ENCODE measurements at regions not wholly inside any gene's neighbourhood (a gene's known extent, or its start where the extent isn't known, plus 50 kb on each side); places are given as distances from the start of the nearest gene placed in this dataset.

DNA sequence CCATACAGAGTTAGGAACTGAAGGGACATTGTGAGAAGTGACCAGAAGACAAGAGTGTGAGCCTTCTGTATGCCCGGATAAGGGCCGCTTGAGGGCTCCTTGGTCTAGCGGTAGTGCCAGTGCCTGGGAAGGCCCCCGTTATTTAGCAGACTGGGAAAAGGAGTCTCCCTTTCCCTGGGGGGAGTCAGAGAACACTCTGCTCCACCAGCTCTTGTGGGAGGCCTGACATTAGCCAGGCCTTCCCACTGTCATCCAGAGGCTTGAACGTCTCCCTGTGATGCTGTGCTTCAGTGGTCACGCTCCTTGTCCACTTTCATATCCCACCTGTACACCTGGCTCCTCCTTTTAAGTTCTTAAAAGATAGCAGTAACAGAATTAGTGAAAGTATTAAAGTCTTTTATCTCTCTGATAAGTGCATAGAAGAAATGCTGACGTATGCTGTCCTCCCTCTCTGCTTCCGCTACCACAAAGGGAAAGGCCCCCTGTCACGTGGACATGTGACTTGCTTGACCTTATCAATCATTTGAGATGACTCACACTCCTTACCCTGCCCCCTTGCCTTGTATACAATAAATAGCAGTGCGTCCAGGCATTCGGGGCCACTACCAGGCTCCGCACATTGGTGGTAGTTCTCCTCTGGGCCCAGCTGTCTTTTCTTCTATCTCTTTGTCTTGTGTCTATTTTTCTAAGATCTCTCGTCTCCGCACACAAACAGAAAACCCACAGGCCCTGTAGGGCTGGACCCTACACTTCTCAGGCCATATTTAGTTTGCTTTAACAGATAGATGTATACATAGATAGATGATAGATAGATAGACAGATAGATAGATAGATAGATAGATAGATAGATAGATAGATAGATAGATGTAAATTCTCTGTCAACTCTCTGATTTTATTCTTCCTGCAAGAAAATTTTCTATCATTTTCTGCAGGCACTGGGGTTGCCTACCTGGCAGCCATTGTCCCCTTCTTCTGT lies 131.5 kb upstream of the JCAD start:
- DNase-seq (ENCODE audit: low read depth, low spot score) = no peak
- Histone ChIP-seq H3K9me3 (replicated peaks; ENCODE audit: control insufficient read depth, insufficient read depth, low read length) (peaks cover 2% of the 10 kb centered on the region; the same call in 1 of the 3 replicates), H3K27me3 (replicated peaks in 1 of 2; ENCODE audit: control insufficient read depth in 2 of 2, insufficient read depth in 2 of 2, low read length in 1 of 2) (no peaks in the 10 kb centered on the region), H4K20me1 (ENCODE audit: control insufficient read depth, insufficient read depth) (no peaks in the 10 kb centered on the region), H3K27ac (ENCODE audit: control insufficient read depth, insufficient read depth) (no peak overlapping the region), H3K4me3 (no peak overlapping the region), H3K36me3 (ENCODE audit: control insufficient read depth in 2 of 2, insufficient read depth in 2 of 2, low read length in 1 of 2) (no peaks in the 10 kb centered on the region), H3K79me2 (ENCODE audit: control insufficient read depth, insufficient read depth, low read length) (no peaks in the 10 kb centered on the region), H2AFZ (ENCODE audit: control insufficient read depth, low read depth, low read length) (no peak overlapping the region), H3K9ac (ENCODE audit: control insufficient read depth, insufficient read depth, low read length) (no peak overlapping the region), H3K4me2 (ENCODE audit: control insufficient read depth, insufficient read depth) (no peak overlapping the region), H3K4me1 (ENCODE audit: control insufficient read depth, insufficient read depth, low read length) (no peaks in the 10 kb centered on the region)
- in situ Hi-C loops (cut with MboI) (no loop called here), intact Hi-C loops (cut with micrococcal nuclease; ENCODE audit: unreplicated experiment) (no loop called here)
- WGBS (ENCODE audit: insufficient coverage, insufficient replicate concordance, low lambda C conversion rate, missing lambda C conversion rate) = 55% methylated on average over 14 of the region's 14 CpGs
- FAIRE-seq = no peak
- no peak for ATAC-seq
- POLR2A ChIA-PET = no interaction called here
- BruUV-seq (replicated peaks) = no TSS peak
- no peak for TF ChIP-seq SP1 (IDR thresholded peaks at IDR 0.05; ENCODE audit: low read depth, low read length)
- TF ChIP-seq, protein P1, sequence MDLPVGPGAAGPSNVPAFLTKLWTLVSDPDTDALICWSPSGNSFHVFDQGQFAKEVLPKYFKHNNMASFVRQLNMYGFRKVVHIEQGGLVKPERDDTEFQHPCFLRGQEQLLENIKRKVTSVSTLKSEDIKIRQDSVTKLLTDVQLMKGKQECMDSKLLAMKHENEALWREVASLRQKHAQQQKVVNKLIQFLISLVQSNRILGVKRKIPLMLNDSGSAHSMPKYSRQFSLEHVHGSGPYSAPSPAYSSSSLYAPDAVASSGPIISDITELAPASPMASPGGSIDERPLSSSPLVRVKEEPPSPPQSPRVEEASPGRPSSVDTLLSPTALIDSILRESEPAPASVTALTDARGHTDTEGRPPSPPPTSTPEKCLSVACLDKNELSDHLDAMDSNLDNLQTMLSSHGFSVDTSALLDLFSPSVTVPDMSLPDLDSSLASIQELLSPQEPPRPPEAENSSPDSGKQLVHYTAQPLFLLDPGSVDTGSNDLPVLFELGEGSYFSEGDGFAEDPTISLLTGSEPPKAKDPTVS (IDR thresholded peaks at IDR 0.05; ENCODE audit: low read depth, low read length) = no peak
- no peak for TF ChIP-seq MYC (IDR thresholded peaks at IDR 0.05; ENCODE audit: insufficient read depth, insufficient read length, insufficient replicate concordance, low read length, severe bottlenecking)
- no peak for TF ChIP-seq NR2F1 (conservative IDR thresholded peaks at IDR 0.05)
- no peak for TF ChIP-seq REST (IDR thresholded peaks at IDR 0.05; ENCODE audit: low read depth, low read length)
- TF ChIP-seq SUZ12 (IDR thresholded peaks at IDR 0.05; ENCODE audit: unreplicated experiment) = no peak
- no peak for TF ChIP-seq STAT3 (IDR thresholded peaks at IDR 0.05; ENCODE audit: low read depth, low read length)
- TF ChIP-seq MEF2A (IDR thresholded peaks at IDR 0.05; ENCODE audit: insufficient read depth, low read depth, low read length) = no peak
- no peak for TF ChIP-seq BHLHE40 (IDR thresholded peaks at IDR 0.05; ENCODE audit: borderline replicate concordance in 1 of 2, low read depth in 2 of 2, low read length in 1 of 2)
- TF ChIP-seq IRF4 (IDR thresholded peaks at IDR 0.05; ENCODE audit: low read depth, low read length) = no peak
- TF ChIP-seq EP300 (IDR thresholded peaks at IDR 0.05; ENCODE audit: borderline replicate concordance in 1 of 2, control insufficient read depth in 1 of 2, low read depth in 2 of 2, low read length in 2 of 2) = no peak
- TF ChIP-seq TBL1XR1 (IDR thresholded peaks at IDR 0.05; ENCODE audit: low read depth, low read length) = no peak
- CTCF ChIA-PET = no interaction called here
- SMC1A ChIA-PET (ENCODE audit: uncharacterized antibody, unreplicated experiment) = no interaction called here
- RAD21 ChIA-PET (ENCODE audit: unreplicated experiment) = no interaction called here

Measured in GM12878 (cell line).